Subcutaneous abdominal adipose tissue (tissue), 5 donors: ENCODE measurements at regions not wholly inside any gene's neighbourhood (a gene's known extent, or its start where the extent isn't known, plus 50 kb on each side); places are given as distances from the start of the nearest gene placed in this dataset.

Source experiments
- H3K27ac ChIP-seq: one replicate; pipeline ENCODE4 v1.7.0; 2013; ENCODE audit warnings: low read depth, mild to moderate bottlenecking, inconsistent platforms, low read length, moderate library complexity
- H3K27me3 ChIP-seq, 5 donors: one replicate each; pipeline ENCODE4 v1.7.0; 2013; ENCODE audit warnings: low read length in 5 of 5, inconsistent platforms in 1 of 5; ENCODE audit not compliant: control insufficient read depth in 5 of 5, insufficient read depth in 4 of 5
- H3K36me3 ChIP-seq, 5 donors: one replicate each; pipeline ENCODE4 v1.7.0; 2013; ENCODE audit warnings: low read length in 5 of 5; ENCODE audit not compliant: control insufficient read depth in 5 of 5, insufficient read depth in 5 of 5
- H3K4me1 ChIP-seq, 5 donors: one replicate each; pipeline ENCODE4 v1.7.0; 2013; ENCODE audit warnings: low read length in 5 of 5, mild to moderate bottlenecking in 3 of 5, moderate library complexity in 1 of 5; ENCODE audit not compliant: control insufficient read depth in 5 of 5, insufficient read depth in 5 of 5
- H3K4me3 ChIP-seq, 5 donors: one replicate each; pipeline ENCODE4 v1.7.0; 2013; ENCODE audit warnings: low read length in 5 of 5, low read depth in 1 of 5
- H3K9ac ChIP-seq, 5 donors: one replicate each; pipeline ENCODE4 v1.7.0; 2013; ENCODE audit warnings: low read length in 5 of 5, mild to moderate bottlenecking in 4 of 5, moderate library complexity in 3 of 5
- H3K9me3 ChIP-seq, 5 donors: one replicate each; pipeline ENCODE4 v1.7.0; 2013; ENCODE audit warnings: low read length in 5 of 5; ENCODE audit not compliant: control insufficient read depth in 5 of 5
- donor health status: healthy.
- donor health status: healthy.
- donor health status: healthy.
- donor health status: healthy.
- donor health status: healthy.

DNA sequence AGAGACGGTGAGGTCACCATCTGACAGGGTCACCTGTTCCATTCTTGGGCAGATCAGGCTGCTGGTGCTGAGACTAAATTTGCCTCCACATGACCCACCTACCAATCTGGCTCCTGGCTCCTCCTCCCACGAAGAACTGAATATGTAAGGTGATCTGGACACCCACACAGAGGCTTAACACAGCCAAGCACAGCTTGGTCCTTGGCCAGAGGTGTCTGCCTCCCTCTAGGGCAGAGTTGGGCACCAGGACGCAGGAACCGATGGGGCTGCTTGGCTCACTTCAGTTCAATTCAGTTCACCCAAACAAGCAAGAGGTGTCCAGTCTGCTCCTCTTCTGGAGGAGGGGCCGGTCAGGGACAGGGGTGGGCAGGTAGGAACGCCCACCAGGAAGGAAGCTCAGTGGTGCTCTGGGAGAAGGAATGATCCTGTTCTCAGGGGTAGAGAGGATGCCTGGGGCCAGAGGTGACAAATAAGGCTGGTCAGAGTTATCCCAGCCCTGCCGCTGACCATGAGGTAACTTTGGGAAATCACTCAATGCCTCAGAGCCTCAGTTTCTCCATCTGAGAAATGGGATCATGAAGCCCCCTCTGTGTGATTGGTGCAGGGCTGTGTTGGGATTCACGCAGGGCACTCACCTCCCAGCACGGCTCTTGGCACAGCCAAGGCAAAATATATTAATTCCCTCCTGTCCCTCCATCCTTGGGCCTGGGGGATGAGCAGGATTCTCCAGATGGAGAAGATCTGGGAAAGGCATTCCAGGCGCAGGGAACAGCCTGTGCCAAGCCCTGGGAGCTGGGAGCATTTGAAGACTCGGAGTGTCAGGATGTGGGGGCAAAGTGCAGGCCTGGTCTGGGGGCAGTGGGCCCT, 284.5 kb downstream of the PTPRU start:
- Histone ChIP-seq H3K4me1 (no peaks in the 10 kb centered on the region), H3K36me3 (no peaks in the 10 kb centered on the region), H3K9me3 (no peaks in the 10 kb centered on the region), H3K9ac (no peak overlapping the region), H3K27ac (no peak overlapping the region), H3K4me3 (no peak overlapping the region), H3K27me3 (peaks cover 18 to 27% (median 24%) of the 10 kb centered on the region in 5 donors)

DNA sequence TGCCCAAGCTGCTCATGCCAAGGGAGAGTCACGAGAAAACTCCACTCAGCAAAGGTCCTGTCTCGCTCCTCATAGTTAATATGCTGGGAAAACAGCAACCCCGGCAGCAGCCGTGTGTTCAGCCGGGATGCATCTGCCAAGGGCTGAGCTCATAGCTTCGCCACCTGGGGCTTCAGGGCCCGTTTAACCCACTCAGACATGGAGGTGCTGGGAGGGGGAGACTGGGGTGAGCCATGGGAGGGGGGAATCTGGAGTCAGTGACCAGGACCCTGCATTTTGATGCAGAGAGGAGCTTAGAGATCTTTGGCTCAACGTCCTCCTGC, 283.4 kb downstream of the PTPRU start:
- Histone ChIP-seq H3K4me1 (no peaks in the 10 kb centered on the region), H3K9ac (no peak overlapping the region), H3K27ac (no peak overlapping the region), H3K36me3 (no peaks in the 10 kb centered on the region), H3K27me3 (peaks cover 18 to 27% (median 24%) of the 10 kb centered on the region in 5 donors), H3K9me3 (no peaks in the 10 kb centered on the region), H3K4me3 (no peak overlapping the region)

DNA sequence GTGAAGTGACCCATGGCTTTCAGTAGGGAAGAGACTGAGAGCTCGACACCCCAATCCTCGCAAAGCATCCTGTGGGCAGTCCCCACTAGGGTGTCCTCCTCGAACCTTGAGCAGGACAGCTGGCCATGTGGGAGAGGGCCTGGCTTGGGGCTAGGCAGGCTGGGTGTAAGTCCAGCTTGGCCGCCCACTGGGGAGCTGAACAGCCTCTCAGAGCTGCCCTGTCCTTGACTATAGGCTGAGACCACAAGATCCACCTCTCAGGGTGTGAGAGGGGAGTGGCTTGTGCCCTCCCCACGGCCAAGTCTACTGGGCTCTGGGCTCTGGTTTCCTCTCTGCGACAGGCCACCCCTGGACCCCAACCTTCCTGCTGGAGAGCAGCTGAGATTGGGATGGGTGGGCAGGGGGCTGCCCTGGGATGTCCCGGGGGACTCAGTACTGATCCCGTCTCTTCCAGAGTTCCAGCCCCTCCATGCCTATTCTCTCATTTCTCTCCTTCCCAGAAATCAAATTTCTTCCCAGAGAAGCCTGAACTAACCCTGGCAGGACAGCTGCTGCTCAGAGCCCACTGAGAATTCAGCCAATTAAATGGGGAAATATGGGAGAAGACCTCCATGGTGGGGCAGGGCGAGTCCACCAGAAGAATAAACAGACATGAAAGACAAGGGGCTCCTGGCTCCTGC, 282.9 kb downstream of the PTPRU start:
- no peak overlapping the region for H3K27ac ChIP-seq
- H3K27me3 ChIP-seq, result peaks cover 18 to 29% (median 24%) of the 10 kb centered on the region in 5 donors
- no peak overlapping the region for H3K4me3 ChIP-seq
- peaks cover 0 to 3% (median 0%) of the 10 kb centered on the region in 5 donors for H3K4me1 ChIP-seq
- no peaks in the 10 kb centered on the region for H3K9me3 ChIP-seq
- no peaks in the 10 kb centered on the region for H3K36me3 ChIP-seq
- no peak overlapping the region for H3K9ac ChIP-seq

DNA sequence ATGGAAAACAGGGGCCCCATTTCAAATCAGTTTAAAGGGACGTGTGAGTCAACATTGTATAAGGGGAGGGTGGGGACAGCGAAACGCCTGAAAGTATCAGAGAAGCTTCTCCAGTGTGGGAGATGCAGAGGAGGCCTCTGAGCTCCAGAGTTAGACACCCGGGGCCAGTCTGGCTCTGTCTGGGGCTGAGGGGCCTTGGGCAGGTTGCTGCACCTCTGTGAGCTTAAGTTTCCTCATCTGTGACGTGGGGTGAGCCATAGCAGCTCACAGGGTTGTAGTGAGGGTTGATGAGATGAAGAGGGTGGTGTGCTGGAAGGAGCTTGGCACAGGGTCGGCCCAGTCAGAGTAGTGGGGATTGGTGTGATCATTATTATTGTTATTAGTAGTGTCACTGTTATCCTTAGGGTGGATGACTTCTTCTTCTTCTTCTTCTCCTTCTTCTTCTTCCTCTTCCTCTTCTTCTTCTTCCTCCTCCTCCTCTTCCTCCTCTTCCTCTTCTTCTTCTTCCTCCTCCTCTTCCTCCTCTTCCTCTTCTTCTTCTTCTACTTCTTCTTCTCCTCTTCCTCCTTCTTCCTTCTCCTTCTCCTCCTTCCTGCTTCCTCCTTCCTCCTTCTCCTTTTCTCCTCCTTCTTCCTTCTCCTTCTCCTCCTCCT, 282.0 kb downstream of the PTPRU start:
- Histone ChIP-seq H3K27ac (no peak overlapping the region), H3K9ac (no peak overlapping the region), H3K27me3 (peaks cover 16 to 25% (median 20%) of the 10 kb centered on the region in 5 donors), H3K36me3 (no peaks in the 10 kb centered on the region), H3K9me3 (no peaks in the 10 kb centered on the region), H3K4me3 (no peak overlapping the region), H3K4me1 (peaks cover 0 to 3% (median 0%) of the 10 kb centered on the region in 5 donors)

DNA sequence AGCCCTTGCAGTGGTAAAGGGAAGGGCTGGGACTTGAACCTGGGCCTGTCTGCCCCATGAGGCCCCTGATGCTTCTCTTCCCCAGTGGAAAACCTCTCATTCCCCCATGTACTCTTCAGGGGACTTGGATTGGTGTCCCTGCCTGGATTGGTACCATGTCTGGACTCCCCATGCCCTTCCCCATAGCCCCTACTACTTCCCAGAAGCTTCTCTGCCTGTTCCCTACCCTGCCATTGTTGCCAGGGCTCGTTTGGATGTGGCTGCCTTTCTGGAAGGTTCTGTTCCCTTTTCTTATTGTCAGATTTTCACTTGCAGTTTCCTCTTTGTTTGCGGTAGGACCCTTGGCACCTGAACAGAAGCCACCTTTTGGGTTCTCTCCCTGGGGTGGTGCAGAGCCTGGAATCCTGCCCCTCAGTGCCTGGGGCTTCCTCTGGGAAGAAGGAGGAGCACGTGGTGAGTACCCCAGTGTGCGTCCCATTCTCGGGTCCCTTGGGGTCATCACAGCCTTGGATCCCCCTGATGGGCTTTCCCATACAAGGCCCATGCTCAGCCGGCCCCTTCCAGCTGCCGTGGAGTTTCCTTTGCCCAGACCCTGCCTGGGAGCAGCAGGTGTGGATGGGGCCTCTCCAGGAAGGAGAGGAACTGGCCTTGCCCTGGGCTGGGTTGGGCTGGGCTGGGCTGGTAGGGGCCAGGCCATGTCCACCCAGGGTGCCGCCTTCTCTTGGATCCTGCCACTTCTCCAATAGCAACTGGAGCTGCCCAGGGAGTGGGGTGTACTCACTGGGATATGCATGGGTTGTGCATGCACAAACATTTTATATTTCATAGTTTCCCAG, 281.1 kb downstream of the PTPRU start:
- peaks cover 16 to 25% (median 18%) of the 10 kb centered on the region in 5 donors for H3K27me3 ChIP-seq
- no peaks in the 10 kb centered on the region for H3K36me3 ChIP-seq
- no peaks in the 10 kb centered on the region for H3K9me3 ChIP-seq

DNA sequence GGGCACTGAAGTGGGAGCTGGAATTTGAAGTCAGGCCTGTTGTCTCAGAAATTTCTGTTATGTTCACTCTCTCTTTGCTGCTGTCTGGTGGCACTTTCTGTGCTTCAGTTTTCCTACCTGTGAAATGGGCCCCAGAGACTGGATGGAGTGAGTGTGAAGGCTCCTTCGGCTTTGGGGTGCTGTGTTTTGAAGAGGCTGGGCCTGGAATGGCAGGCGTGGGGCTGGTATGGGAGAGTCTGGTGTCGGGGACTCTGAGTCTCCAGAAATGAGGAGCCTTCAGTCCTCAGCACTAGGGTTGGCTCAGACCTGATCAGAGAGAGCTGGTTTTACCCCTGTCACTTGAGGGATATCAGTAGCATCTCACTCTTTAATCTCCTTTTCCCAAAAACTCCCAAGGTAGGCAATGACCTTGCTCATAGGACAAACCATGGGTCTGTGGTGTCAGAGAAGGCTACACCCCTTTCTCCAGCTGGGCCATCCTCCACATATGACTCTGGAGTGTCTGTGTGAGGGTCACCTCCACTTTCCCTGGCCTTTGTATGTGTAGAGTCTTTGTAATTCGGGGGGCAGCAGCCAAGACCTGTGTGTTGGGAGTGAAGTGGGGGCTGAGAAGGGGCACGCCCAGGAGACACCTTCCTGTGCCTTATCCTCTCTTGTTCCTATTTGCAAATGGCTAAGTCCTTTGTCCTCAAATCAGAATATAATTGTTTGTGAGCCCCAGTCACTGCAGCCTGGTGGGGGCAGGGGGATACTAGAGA, 279.9 kb downstream of the PTPRU start:
- no peak overlapping the region for H3K9ac ChIP-seq
- no peak overlapping the region for H3K4me3 ChIP-seq
- H3K9me3 ChIP-seq, result peaks cover 0 to 4% (median 0%) of the 10 kb centered on the region in 5 donors
- no peaks in the 10 kb centered on the region for H3K36me3 ChIP-seq
- peaks cover 9 to 19% (median 15%) of the 10 kb centered on the region in 5 donors for H3K27me3 ChIP-seq
- H3K27ac ChIP-seq, result no peak overlapping the region
- H3K4me1 ChIP-seq, result peaks cover 0 to 3% (median 0%) of the 10 kb centered on the region in 5 donors

More for the DNA sequence above, 281.1 kb downstream of the PTPRU start:
- H3K27ac ChIP-seq, result no peak overlapping the region
- H3K4me1 ChIP-seq, result peaks cover 0 to 3% (median 0%) of the 10 kb centered on the region in 5 donors
- no peak overlapping the region for H3K9ac ChIP-seq
- H3K4me3 ChIP-seq, result no peak overlapping the region

DNA sequence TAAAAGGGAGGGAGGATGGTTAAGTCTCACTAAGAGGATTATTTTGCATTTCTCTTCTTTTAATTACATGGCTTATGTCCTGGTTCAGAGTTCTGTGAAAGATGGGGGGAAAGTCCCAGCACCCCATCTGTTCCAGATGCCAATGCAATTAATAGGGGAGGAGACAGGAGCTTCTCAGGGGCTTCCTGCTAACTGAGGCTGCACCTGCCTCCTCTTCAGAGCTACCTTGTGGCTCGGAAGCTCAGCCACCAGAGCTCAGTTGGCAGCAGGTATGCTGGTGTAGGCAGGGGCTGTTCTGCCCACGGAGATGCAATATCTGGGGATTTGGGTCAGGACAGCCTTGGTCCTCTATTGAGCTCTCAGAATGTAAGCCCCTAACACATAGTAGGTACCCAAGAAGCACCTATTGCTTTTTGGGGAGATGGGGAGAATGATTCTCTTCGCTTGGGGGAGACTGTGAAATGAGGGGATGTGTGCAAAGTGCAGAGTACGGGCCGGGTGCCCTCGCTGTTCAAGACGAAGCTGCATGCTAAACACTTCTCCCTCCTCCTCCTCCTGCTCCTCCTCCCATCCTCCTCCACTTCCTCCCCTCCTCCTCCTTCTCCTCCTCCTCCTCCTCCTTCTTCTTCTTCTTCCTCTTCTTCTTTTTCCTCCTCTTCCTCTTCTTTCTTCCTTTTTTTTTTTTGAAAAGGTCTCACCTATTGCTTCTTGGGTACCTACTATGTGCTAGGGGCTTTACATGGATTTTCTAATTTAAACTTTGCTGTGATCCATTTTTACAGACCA, 279.0 kb downstream of the PTPRU start:
- Histone ChIP-seq H3K27me3 (peaks cover 2 to 13% (median 10%) of the 10 kb centered on the region in 5 donors), H3K9ac (no peak overlapping the region), H3K9me3 (peaks cover 0 to 4% (median 0%) of the 10 kb centered on the region in 5 donors), H3K36me3 (no peaks in the 10 kb centered on the region), H3K27ac (no peak overlapping the region), H3K4me1 (peaks cover 0 to 3% (median 0%) of the 10 kb centered on the region in 5 donors), H3K4me3 (no peak overlapping the region)

DNA sequence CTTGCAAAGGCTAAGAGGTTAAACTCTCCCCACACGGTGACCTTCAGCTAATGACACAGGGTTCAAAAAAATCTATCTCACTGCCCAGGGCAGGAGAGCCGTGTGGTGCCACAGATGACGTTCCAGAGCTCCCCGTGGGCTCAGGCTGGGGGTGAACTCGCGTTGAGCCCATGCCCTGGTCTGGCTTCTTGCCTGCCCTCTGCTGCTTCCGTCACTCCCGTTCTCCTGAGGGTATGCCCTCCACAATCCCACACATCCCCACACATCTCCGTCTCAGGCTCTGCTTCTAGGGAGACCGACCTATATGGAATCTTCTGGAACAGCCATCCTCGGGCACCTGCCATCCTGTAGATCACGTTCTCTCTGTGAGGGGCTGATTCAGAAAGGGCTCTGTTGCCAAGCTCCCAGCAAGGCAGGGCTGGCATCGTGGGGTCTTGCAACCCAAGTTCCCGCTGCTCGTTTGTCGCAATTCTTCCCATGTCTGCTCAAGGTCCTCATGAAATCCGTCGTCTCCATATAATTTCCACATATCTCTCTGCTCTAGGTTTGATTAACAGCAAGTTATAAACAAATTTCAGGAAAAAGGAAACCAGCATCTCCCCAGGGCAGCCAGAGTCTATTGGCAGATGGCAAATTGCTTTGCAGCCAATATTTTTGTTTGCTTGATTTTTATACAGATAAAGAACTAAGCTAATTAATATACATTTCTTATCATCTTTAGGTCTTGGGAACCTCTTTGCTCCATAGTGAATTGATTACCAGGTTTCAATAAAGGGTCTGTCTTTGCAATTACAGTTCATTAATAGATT, 278.2 kb downstream of the PTPRU start:
- Histone ChIP-seq H3K4me3 (no peak overlapping the region), H3K9ac (no peak overlapping the region), H3K27me3 (peaks cover 0 to 9% (median 5%) of the 10 kb centered on the region in 5 donors), H3K36me3 (no peaks in the 10 kb centered on the region), H3K9me3 (peaks cover 0 to 4% (median 0%) of the 10 kb centered on the region in 5 donors), H3K27ac (no peak overlapping the region), H3K4me1 (peaks cover 0 to 3% (median 0%) of the 10 kb centered on the region in 5 donors)
